Islet of Langerhans (tissue), 1 donor: ENCODE measurements at regions not wholly inside any gene's neighbourhood (a gene's known extent, or its start where the extent isn't known, plus 50 kb on each side); places are given as distances from the start of the nearest gene placed in this dataset.

ENCODE experiments used
- FAIRE-seq: peaks from one replicate; lab custom pipeline; 2011; peaks lifted over from hg19 to GRCh38; lab: Jason Lieb, UNC

- no peak for FAIRE-seq
Measured at GRCh38 chr3:124557433-124558232, 172.6 kb upstream of the UMPS start.

- no peak for FAIRE-seq
Measured at GRCh38 chr3:124558991-124559845, 171.0 kb upstream of the UMPS start.

GRCh38 chr3:124559846-124560574 lies 170.2 kb upstream of the UMPS start:
- no peak for FAIRE-seq

DNA sequence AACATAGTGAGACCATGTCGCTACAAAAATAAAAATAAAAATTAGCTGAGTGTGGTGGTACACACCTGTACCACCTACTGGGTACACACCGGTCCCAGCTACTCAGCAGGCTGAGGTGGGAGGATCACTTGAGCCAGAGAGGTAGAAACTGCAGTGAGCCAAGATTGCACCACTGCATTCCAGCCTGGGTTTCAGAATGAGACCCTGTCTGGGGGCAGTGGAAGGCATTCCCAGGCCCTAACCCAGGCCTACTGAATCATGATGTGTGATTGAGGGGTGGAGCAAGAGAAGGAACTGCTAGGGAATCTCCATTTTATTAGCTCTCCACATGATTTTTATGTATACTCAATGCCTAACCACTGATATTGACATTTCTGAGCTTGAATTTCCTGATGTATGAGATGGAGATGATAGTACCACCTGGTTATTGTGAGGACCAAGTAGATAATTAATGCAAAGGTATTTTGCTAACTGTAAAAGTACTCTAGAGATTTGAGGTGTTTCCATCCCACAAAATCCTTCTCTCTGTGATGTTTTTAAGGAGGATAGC lies 169.5 kb upstream of the UMPS start:
- FAIRE-seq, result no peak

DNA sequence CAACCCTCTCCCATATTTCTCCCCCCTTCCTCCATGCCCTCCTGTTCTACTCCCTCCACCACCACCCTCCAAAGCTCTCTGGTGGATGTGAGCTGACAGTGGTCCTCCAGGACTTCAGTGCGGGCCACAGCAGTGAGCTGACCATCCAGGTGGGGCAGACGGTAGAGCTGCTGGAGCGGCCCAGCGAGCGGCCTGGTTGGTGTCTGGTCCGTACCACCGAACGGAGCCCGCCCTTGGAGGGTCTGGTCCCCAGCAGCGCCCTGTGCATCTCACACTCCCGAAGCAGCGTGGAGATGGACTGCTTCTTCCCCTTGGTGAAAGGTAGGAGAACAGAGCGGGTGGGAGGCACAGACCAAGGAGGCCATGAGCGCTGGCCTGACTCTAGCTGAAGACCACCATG lies 167.5 kb upstream of the UMPS start:
- no peak for FAIRE-seq

- no peak for FAIRE-seq
Measured at GRCh38 chr3:124563376-124563775, 166.9 kb upstream of the UMPS start.

DNA sequence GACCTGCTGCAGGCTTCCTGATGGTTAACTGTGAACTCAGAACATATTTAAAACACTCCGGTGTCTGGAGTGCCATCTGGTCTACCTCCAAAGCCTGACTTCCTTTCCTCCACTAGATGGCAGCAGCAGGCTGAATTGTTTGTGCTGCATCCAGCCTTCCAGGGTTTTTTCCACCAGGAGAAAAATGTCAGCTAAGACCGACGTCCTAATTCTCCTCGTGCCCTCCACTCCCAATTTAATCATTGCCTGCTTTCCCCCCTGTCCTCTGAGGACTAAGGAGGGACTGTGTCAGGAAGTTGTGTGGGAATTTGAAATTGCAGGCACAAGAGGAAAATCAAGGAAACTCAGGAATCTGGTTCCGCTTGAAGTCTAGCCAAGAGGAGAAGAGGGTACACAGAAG lies 165.2 kb upstream of the UMPS start:
- FAIRE-seq, result peak; percentile 41

- no peak for FAIRE-seq
Measured at GRCh38 chr3:124565551-124565950, 164.7 kb upstream of the UMPS start.

- no peak for FAIRE-seq
Measured at GRCh38 chr3:124566701-124567100, 163.6 kb upstream of the UMPS start.

DNA sequence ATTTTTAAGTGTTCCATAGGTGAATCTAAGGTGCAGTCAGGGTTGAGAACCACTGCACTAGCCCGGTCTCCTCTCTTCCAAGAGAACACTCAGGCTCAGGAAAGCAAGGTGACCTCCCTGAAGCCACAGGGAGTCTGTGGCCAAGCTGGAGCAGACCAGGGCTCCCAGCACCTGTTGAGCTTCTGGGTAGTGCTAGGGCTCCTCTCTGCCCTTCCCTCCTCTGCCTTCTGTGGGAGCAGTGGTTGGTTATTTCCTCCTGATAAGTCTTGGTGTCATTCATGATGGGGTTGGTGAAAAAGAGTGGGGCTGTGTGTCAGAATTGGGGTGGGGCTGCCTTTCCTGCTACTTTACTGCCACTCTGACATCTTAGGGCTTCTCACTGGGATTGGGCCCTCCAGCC lies 163.1 kb upstream of the UMPS start:
- no peak for FAIRE-seq

- no peak for FAIRE-seq
Measured at GRCh38 chr3:124569761-124570160, 160.5 kb upstream of the UMPS start.

GRCh38 chr3:124570232-124570631 lies 160.0 kb upstream of the UMPS start:
- FAIRE-seq, result no peak

- no peak for FAIRE-seq
Measured at GRCh38 chr3:124572851-124573405, 157.3 kb upstream of the UMPS start.

DNA sequence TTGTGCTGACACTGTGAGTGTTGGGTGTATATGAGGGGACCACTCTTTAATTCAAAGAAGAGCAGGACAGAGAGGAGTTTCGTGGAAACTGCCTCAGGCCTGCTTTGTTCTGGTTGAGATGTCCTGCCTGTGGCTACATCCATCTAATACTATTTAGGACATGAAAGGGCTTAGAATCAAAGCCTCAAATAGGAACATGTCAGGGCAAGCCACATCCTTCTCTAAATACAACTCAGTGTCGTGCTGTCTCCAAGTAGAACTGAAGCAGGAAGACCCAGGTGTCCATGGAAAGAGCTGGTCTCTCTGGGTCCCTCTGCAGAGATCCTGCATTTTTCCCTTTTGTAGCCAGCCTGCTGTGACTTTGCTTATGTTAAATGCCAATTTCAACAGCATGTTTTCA lies 156.2 kb upstream of the UMPS start:
- FAIRE-seq, result no peak

DNA sequence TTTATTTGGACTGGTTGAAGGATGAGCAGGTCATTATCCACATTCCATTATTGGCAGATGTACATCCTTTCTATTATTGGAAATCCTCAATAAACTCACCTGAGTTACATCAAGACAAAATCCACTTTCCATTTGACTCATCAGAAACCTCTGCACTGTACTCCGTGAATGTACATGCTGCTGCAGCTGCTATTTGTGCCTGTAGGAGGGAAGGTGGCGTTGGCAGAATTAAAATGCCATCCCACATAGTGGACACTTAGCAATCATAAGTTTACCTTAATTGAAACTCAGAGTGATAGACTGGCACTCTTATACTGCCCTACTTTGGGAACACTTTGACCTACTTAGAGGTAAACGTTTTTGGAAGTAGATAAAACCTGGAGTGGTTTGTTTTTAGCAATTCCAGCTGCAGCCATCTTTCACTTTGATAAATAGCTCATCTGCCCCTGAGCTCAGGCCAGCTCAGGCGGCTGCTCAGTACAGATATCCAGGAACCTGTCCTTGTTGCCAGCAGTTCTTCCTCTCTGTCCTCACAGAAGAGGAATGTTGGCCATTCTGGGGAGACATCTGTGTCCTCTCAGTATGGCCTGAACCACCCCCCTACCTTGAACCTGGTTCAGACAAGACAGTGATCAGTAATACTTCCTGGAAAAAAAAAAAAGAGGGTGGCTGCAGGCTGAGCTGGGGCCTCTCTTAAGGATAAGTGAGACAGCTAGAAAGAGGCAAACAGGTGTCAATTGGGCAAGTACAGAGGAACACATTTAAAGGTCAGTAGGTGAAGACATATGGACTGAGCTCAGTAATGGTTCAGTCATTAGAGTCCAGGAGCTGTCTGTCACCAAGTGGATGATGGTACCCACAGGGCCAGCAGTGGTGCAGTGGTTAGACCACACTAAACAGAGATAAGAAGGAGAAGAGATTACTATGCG lies 153.4 kb upstream of the UMPS start:
- no peak for FAIRE-seq

- FAIRE-seq, result no peak
Measured at GRCh38 chr3:124577494-124578167, 152.6 kb upstream of the UMPS start.

- no peak for FAIRE-seq
Measured at GRCh38 chr3:124579641-124580040, 150.6 kb upstream of the UMPS start.

GRCh38 chr3:124582196-124582595 lies 148.1 kb upstream of the UMPS start:
- no peak for FAIRE-seq

GRCh38 chr3:124582621-124583395 lies 147.4 kb upstream of the UMPS start:
- FAIRE-seq, result no peak

DNA sequence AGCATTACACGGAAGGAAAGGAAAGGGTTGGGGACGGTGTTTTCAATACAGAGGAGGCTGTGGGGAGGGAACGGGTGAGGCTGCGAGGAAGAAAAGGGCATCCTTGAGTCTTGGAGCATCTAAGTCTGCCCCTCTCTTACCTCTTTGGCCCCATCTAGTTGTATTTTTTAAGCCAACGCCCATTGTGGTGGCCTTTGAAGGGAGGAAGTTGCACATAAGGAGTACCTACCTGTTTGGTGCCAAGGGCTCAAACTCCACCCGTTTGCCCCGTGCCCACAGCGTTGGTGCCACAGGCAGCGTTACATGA lies 146.1 kb upstream of the UMPS start:
- FAIRE-seq, result no peak
